HL-60/S4 (cell line): ENCODE measurements at regions not wholly inside any gene's neighbourhood (a gene's known extent, or its start where the extent isn't known, plus 50 kb on each side); places are given as distances from the start of the nearest gene placed in this dataset.

Experiments
- in situ Hi-C: fragments of 300-500 bp; cut with MboI; formaldehyde crosslinking; loops from 2 replicates; pipeline ENCODE4 v1.14.3; 2022; ENCODE audit warnings: low sequenced_read_pairs

DNA sequence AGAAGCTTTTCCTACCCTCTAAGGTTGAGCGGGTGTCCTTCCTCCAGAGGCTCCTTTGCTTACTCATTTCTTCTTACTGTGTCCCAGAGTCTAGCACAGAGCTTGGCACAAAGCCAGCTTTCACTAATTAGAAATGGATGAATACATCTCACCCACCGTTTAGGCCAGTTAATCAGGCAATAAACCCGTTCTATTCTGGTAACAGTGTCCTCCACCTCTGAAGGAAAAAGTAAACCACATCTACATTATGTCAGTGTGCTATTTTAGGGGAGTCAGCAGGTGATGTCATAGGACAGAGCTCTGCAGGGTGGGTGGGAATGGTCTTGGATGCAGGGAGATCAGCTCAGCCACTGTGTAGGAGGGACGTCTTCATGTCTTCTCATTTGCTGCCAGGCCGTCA is 109.2 kb downstream of the OSTF1 start:
- in situ Hi-C loops: loop anchor here (25.0 kb wide), 1 partner anchor 1515 kb away; no protein-coding TSS in a partner anchor

- in situ Hi-C loops: loop anchor here (25.0 kb wide), 1 partner anchor 1514 kb away; no protein-coding TSS in a partner anchor
Measured at GRCh38 chr9:75198436-75198835, 110.1 kb downstream of the OSTF1 start.

GRCh38 chr9:75200892-75201470 is 112.7 kb downstream of the OSTF1 start:
- in situ Hi-C loops: loop anchor here (25.0 kb wide), 1 partner anchor 1111 kb away; no protein-coding TSS in a partner anchor

DNA sequence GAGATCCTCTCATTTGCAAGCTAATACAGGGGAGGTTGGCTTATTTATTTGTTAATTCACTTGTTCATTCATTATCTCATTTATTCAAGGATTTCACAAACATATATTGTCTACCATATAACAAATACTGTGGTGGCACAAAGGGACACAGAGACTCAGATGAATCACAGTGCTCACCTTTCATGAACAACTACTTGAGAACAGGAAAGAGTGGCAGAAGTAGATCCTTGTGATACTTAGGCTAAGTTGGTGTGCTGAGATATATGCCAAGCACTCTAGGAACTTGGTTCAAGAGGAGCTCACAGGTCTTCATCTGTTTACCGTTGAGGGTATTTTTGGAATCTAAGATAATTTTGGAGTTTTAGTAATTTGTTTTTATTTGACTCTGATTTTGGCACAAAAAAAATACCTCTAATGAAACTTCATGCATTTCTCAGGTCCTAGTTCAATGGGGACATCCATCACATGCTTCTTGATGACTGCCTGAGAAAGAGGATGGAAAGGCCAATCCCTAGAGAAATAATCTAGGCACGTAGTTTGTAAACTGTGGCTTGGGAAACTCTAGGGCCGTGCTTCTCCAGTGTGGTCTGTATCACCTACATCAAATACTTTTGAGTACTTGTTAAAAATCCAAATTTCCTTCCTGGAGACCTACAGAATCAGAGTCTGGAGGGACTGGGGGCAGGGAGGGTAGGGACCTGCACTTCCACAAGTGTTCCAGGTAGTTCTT is 113.3 kb downstream of the OSTF1 start:
- in situ Hi-C loops: loop anchor here (25.0 kb wide), 1 partner anchor 1111 kb away; no protein-coding TSS in a partner anchor

DNA sequence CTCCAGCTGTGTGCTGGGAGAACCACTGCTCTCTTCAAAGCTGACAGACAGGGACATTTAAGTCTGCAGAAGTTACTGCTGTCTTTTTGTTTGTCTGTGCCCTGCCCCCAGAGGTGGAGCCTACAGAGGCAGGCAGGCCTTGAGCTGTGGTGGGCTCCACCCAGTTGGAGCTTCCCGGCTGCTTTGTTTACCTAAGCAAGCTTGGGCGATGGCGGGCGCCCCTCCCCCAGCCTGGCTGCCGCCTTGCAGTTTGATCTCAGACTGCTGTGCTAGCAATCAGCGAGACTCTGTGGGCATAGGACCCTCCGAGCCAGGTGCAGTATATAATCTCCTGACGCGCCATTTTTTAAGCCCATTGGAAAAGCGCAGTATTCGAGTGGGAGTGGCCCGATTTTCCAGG is 119.7 kb downstream of the OSTF1 start:
- in situ Hi-C loops: loop anchor here (25.0 kb wide), 1 partner anchor 1104 kb away; no protein-coding TSS in a partner anchor

DNA sequence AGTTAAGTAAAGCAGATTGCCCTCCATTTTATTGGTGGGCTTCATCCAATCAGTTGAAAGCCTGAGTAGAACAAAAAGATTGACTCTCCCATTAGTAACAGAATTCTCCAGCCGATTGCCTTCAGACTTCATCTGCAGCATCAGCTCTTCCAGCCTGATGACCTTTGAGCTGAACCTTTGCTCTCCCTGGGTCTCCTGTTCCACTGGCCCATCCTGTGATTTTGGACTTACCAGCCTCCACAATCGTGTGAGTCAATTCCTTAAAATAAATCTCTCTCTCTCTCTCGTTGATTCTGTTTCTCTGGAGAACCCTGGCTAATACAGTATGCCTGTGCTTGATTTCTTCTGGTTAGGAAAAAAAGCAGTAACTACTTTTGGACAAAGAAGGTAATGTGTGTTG is 121.9 kb downstream of the OSTF1 start:
- in situ Hi-C loops: loop anchor here (25.0 kb wide), 1 partner anchor 1102 kb away; no protein-coding TSS in a partner anchor

DNA sequence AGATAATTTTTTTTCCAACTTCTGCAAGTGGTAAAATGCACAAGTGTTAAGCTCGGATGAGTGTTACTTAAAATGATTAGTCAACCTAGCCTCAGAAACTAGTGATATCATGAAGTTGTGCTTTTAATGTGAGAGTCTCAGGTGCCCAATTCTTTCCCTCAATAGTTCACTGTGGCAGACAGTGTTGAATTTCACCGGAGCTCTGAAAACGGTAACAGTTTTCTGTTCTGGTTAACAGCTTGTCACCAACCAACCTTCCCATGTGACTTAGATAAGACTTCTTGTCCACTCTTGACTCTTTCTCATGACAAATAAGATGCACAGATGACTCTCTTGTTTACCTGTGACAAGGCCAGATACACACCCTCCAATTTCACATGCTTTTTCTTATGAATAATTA is 125.5 kb downstream of the OSTF1 start:
- in situ Hi-C loops: loop anchor here (25.0 kb wide), 1 partner anchor 1099 kb away; no protein-coding TSS in a partner anchor

DNA sequence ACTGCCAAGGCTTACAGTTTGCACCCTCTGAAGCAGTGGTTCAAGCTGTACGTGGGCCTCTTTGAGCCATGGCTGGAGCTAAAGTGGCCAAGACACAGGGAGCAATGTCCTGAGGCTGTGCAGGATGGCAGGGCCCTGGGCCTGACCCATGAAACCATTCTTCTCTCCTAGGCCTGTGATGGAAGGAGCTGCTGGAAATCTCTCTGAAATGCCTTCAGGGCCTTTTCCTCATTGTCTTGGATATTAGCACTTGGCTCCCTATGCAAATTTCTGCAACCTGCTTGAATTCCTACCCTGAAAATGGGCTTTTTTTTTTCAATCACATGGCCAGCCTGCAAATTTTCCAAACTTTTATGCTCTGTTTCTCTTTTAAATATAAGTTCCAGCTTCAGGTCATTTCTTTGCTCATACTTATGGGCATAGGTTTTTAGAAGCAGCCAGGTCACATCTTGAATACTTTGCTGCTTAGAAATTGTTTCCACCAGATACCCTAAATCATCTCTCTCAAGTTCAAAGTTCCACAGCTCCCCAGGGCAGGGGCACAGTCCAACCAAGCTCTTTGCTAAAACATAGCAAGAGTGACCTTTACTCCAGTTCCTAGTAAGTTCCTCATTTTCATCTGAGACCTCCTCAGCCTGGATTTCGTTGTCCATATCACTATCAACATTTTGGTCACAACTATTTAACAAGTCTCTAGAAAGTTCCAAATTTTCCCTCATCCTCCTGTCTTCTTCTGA is 138.3 kb downstream of the OSTF1 start:
- in situ Hi-C loops: loop anchor here (25.0 kb wide), 1 partner anchor 464 kb away; no protein-coding TSS in a partner anchor

DNA sequence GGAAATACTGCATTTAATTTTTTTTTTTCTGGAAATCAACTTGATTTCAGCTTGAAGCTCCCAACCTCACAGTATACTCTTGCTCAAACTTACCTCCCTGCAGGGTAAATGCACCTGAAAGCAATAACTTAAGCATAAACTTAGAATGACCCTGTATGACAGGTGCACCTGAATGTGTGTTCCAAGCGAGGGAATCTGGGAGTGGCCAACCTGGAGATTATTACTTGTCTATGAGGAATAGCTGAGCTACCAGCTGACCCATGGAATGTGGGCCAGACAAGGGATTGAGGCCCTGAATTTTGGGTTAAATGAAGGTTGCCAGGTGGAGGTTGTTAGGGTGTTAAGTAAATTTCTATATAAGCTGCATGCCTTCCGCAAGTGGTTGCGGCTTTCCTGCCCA is 140.6 kb downstream of the OSTF1 start:
- in situ Hi-C loops: loop anchor here (25.0 kb wide), 1 partner anchor 467 kb away; no protein-coding TSS in a partner anchor

- in situ Hi-C loops: loop anchor here (25.0 kb wide), 1 partner anchor 467 kb away; no protein-coding TSS in a partner anchor
Measured at GRCh38 chr9:75229605-75230332, 141.5 kb downstream of the OSTF1 start.

DNA sequence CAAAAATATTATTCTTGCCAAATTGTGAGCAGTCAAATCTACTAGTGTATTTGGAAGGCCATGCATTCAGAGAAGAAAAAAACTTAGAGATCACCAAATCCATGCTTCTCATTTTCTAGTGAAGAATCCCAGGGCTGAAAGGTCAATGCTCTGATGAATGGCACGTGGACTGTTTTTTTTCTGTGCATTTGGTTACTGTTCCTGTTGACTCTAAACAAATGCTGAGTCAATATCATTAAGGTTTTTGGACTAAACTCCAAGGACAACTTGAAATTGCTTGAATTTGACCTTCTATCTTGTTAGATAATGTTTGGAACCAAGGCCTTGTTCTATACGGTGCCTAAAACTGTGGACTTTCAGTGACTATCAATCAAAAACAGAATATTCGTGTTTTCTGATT is 142.2 kb downstream of the OSTF1 start:
- in situ Hi-C loops: loop anchor here (25.0 kb wide), 1 partner anchor 468 kb away; no protein-coding TSS in a partner anchor

GRCh38 chr9:75231167-75231566 is 142.9 kb downstream of the OSTF1 start:
- in situ Hi-C loops: loop anchor here (25.0 kb wide), 1 partner anchor 469 kb away; no protein-coding TSS in a partner anchor

GRCh38 chr9:75233011-75233410 is 144.7 kb downstream of the OSTF1 start:
- in situ Hi-C loops: loop anchor here (25.0 kb wide), 1 partner anchor 471 kb away; no protein-coding TSS in a partner anchor

- in situ Hi-C loops: loop anchor here (25.0 kb wide), 1 partner anchor 473 kb away; no protein-coding TSS in a partner anchor
Measured at GRCh38 chr9:75235632-75236031, 147.3 kb downstream of the OSTF1 start.

DNA sequence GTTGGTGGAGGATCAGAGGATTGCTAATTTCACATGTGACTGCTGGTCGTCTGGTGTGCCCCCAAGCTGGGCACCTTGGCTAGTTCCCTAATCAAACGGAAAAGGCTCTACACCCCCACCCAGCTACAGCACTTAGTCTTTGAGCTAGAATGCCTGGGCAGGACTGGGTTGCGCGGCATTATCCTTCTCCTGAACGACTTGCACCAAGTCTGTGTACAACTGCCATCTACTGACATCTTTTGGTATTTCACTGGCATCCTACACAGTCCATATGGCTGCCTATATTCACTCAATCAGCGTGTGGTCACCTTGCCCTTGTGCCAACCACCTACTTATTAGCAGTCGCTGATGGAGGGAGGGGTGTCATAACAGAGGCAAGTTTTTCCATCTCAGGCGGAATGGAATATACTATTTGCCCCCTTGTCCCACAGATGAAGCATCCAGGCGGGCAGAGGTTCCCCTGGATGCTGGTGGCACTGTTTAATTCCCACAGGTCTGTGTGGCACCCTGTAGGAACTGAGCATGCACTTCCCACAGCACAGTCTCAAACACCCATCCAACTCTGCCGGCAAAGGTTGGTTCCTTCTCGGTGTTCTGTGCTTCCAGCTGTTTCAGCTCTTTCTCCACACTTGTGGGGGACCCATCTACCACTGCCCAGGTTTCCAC is 150.1 kb downstream of the OSTF1 start:
- in situ Hi-C loops: loop anchor here (25.0 kb wide), 1 partner anchor 476 kb away; no protein-coding TSS in a partner anchor

DNA sequence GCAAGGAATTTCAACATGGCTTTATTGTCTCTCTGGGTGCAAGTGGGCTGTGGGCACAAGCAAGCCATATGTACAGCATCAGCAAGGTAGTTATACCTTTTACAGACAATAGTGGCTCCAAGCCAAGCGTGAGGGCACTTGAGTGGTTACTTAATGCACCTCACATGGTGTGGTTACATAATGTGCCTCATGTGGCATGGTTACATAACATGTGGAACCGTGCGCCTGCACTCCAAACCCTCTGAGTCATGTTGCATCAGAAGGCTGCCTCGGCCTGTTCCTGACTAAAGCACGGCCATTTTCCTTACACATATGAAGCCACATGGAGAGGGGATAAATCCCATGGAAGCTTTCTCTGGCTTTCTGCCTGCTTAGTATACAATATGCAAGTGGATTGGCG is 150.9 kb downstream of the OSTF1 start:
- in situ Hi-C loops: loop anchor here (25.0 kb wide), 1 partner anchor 477 kb away; no protein-coding TSS in a partner anchor

DNA sequence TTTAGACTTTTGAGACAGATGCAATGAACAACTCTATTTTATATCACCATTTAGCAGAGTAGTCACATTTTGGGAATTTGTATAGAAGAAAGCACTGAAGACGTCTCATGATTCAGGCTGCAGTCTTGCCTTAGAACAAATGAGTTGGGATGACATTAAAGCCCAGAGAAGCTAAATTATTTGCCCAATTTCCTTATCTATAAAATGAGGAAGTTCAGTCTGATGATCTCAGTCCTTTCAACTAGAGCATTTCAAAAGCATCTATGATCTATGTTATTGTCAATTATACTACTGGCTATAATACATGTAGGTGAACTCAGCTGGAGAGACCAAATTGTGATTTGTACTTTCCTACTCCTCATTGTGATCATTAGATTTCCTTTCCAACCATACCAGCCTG is 154.1 kb downstream of the OSTF1 start:
- in situ Hi-C loops: loop anchor here (25.0 kb wide), 1 partner anchor 480 kb away; no protein-coding TSS in a partner anchor

GRCh38 chr9:75246949-75247348 is 158.6 kb downstream of the OSTF1 start:
- in situ Hi-C loops: loop anchor here (25.0 kb wide), 1 partner anchor 485 kb away; no protein-coding TSS in a partner anchor

GRCh38 chr9:75265525-75265972 is 177.2 kb downstream of the OSTF1 start:
- in situ Hi-C loops: no loop called here
